Inferior parietal cortex (tissue), 1 donor: ENCODE measurements at regions not wholly inside any gene's neighbourhood (a gene's known extent, or its start where the extent isn't known, plus 50 kb on each side); places are given as distances from the start of the nearest gene placed in this dataset.
"Not testable (repeated sequence)": the region's sequence is repeated elsewhere in the genome, so short reads cannot be mapped to it uniquely, and the experiment has no call there.

ENCODE experiments used
- DNase-seq: peaks from one replicate; pipeline ENCODE4 v3.0.0-alpha.2; 2016; ENCODE audit errors: extremely low spot score

DNA sequence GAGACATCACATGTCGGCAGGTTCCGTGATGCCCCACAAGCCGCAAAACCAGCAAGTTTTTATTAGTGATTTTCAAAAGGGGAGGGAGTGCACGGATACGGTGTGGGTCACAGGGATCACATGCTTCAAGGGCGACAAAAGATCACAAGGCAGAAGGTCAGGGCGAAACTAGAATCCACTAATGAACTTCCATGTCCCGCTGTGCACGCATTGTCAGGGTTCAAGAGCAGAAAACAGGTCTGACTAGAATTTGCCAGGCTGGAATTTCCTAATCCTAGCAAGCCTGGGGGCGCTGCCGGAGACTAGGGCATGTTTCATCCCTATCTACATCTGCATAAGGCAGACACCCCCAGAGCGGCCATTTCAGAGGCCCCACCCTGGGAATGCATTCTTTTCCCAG, 225.2 kb downstream of the NPHP4 start:
- not testable (repeated sequence) for DNase-seq

DNA sequence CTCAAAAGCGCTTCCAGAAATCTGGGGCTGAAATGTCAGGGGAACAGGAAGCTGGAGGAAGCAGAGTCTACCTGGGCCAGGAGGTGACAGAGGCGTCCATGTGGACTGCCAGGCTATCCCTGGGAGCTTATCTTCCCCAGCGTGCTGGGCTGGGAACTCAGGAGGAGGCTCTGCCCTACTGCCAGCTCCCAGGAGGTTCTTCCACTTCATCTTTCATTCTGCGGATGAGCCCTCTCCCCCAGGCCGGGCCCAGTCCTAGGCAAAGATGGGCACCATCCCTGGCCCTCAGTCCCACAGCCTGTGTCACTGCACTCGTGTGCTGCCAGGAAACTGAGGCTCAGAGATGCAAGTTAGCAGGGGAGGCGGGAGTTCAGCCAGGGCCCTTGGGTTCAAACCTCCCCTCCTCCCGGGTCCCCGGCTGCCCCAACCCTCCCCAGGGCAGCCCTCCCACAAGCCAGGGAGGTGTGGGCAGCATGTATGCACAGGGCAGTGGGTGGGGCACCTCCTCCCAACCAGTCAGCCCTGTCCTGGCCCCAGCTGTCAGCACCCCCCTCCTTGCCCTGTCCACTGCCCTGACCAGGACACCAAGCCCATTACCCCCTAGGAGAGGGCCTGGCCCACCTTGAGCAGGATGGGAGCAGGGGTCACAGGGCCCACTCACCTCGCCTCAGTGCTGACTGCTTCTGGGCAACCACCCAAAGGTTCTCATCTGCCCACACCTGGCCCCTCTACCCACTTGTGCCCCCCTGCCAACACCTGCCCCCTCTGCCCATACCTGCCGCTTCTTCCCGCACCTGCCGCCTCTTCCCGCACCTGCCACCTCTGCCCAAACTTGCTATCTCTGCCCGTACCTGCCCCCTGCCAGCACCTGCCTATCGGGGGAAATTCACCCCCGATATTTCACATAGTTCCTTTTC, 226.0 kb downstream of the NPHP4 start:
- DNase-seq, result no peak

DNA sequence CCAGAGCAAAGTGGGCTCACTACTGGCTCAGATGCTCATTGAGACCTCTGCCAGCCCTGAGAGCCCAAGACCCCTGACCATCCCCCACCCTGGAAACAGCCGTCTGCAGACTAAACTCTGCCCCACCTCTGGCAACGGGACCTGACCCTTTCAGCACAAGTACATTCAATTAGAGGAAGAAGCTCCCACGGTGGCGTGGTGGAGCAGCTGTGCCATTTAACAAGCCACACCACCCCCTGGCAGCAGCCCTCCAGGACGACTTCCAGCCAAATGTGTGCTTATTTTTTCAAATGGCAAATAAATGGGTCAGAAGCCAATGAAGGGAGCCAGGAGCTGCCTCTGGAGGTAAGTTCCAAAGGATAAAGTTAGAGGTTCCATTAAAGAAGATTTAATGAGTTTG, 226.7 kb downstream of the NPHP4 start:
- no peak for DNase-seq

DNA sequence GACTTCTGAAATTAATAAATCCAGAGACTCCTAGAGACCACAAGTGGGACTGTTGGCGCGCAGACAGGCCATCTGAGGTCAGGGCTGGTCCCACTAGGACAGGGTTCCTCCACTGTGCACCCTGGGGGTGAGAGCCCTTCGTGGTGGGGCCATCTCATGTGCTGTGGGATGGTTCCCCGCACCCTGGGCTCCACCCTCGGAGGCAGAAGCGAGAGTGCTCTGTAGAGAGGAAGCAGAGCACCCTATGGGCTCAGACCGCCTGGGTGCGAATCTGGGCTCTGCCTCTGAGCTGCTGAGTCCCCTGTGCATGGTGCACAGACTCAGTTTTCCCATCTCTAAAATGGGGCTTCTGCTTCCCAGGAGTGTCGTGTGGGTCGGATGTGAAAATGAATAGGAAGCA, 227.3 kb downstream of the NPHP4 start:
- no peak for DNase-seq

DNA sequence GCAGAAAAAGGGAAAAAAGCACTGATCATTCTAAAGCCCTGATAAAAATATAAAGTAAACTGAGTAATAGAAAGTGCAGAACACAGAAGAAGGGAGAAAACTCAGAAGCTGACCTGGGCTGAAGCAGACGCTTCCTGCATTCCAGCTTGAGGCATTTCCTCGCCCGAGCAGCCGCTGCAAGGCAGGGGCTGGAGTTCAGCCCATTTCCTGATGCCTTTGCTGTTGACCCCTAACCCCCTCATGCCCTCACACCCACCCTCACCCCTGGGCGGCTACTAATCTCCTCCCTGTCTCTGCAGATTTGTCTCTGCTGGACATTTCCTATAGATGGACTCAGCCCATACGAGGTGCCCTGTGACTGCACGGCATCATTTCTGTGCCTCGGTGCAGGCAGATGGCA, 227.8 kb downstream of the NPHP4 start:
- no peak for DNase-seq

DNA sequence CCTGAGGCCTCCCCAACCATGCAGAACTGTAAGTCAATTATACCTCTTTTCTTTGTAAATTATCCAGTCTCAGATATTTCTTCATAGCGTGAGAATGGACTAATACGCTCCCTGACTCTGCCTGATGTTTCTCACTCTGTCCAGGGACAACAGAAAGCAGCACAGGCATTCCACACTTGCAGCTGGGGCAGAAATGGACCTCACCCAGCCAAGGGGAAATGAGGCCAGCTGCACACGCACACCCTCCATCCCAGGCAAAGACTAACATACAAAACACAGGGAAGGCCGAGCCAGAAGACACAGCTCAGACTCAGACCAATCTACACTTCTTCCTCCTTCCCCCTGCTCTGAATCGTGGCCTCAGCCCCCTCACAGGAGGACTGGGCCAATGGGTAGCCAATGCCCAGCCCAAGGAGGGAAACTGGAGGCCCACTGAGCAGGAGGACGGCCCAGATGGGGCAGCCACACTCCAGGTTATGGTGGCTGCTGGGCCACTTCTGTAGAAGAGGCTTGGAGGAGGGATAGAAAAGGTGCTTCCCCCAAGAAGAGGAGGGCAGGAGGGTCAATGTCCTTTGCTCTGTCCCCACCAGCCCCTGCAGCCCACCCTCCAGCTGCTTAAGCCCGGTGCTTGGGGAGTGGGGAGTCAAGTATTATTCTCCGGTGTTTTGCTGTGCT, 228.4 kb downstream of the NPHP4 start:
- no peak for DNase-seq

DNA sequence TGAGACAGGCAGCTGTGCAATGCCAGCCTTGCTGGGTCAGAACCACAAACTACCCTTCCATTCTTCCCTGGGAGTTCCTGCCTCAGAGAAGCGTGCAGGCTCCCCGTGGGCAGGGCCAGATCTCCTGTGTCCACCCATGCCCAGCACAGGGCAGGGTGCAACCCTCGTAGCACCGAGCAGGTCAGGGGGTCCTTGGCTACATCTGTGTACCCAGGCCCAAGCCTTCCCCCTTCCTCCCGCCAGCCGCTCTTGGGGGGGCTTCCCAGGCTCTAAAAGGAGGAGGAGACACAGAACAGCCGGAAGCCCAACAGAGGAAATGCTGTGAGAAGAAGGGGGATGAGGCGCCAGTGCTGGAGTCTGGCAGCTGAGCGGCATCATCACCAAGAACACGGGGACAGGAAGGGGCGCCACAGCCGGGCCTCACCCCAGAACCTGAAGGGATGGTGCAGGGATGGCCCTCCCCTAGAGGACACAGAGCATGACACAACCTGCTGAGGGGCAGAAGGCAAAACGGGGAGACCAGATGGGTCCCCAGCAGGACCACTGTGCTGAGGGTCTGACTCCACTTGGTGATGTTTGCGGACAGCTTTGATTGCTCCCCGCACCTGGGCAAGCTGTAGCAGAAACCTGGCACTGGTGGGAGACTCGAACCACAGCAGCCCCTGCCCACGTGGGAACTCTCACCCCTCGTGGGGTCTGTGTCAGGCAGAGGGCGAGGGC, 233.2 kb downstream of the NPHP4 start:
- DNase-seq, result no peak

DNA sequence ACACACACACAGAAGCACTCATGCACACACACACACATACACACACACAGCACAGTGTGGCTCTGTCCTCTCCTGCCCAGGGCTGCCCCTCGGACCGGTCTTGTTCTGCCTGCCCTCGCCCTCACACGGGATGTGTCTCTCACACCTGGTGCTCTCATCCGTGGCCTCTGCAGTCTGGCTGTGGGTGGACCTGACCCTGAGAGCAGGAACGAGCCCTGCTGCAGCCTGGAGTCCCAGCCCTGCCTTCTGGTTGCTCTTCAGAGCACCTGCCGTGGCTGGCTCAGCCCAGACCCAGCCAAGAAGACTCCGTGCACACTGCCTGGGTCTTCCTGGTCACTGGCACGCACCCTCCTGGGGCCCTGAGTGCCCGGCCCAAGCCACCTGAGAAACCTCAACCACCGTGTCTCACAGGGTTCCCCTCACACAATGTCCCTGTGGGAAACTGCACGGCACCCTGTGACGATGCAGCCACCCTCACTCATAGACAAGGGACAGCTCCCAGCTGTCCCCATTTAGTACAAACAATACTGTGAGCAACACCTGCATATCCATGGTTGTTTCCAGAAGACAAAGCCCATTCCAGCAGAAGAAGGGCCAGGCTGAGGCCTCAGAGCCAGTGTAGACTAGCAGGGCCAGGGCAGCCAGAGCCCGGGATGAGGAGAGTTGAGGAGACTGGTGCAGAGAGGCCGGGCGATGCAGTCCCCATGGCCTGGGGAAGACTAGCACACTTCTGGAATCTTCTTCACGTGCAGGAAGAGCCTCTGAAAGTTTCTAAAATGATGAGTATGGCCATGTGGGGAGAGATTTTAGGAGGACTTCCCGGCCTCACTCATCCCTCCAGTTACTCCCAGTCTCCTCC, 234.0 kb downstream of the NPHP4 start:
- no peak for DNase-seq

DNA sequence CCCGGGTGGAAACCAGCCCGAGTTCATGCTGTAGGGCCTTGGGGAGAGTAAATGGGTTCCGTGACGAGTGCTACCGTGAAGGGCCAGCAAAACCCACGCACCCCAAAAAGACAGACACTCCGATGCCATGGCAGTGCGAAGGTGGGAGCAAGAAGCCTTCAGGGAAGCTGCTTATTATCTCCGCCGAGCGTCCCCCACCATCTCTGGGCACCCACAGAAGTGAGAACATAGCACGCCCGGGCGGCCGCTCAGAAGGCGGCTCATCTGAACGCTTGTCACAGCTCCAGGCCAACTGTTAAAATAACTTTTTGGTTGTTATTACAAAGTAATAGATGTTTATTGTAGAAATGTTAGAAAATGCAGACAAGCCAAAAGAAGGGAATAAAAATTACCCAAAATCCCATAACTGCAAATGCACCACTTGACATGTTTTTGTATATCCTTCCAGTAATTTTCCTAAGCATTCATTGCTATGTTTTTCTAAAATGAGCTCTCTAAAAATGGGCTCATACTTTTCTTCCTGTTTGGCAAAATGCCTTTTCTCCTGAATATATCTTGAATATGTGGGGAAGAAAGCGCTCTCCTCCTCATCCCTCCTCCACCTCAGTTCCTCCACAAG, 234.9 kb downstream of the NPHP4 start:
- DNase-seq, result peak; percentile 56

DNA sequence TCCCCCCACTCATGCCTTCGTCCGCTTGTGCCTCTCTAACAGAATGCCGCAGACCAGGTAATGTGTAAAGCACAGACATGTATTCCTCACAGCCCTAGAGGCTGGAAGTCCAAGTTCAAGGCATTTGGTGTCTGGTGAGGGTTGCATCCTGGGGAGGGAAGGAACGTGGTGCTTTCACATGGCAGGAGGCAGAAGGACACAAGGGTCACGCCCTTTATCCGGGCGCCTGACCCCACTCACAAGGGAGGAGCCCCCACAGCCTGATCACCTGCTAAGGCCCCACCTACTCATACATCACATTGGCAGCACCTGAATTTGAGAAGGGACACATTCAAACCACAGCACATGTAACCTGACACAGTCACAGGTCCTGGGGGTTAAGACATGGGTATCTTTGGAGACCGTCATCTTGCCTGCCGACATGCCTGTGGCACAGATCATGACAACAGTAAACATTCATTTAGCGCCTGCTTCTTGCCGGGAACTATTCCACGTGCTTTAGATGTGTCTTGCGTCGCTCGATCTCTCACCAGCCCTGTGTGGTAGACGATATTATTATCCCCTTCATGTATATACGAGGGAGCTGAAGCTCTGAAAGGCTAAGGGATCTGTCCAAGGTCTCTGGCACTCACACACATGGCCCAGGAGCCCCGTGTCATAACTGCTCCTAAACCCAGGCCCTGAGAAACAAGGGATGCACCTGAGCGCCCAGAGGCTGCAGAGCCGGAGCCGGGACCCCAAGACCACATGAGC, 235.6 kb downstream of the NPHP4 start:
- no peak for DNase-seq

DNA sequence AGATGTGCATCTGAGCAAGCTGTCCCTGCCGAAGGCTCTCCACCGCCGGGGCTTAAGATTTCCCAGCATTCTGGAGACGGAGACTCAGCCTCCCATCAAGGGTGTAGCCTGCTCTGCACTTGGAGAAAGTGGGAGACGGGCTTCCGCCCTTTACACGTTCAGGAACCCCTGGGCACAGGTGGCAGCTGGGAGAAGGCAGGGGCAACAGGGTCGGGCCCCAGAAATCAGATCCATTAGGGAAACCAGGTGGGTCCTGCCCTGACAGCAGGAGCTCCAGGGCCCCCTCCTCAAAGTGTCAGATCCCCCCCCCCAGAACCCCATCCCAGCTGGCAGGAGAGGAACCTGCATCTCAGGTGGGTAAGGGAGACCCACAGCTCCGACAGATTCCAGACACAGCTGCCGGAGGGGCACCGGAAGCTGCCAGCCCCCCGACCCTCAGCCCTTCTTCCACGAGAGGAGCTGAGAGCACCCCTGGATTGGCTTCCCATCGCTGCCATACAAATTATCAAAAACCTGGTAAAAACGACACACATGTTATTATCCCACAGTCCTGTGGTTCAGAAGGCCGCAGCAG, 236.6 kb downstream of the NPHP4 start:
- DNase-seq, result no peak

DNA sequence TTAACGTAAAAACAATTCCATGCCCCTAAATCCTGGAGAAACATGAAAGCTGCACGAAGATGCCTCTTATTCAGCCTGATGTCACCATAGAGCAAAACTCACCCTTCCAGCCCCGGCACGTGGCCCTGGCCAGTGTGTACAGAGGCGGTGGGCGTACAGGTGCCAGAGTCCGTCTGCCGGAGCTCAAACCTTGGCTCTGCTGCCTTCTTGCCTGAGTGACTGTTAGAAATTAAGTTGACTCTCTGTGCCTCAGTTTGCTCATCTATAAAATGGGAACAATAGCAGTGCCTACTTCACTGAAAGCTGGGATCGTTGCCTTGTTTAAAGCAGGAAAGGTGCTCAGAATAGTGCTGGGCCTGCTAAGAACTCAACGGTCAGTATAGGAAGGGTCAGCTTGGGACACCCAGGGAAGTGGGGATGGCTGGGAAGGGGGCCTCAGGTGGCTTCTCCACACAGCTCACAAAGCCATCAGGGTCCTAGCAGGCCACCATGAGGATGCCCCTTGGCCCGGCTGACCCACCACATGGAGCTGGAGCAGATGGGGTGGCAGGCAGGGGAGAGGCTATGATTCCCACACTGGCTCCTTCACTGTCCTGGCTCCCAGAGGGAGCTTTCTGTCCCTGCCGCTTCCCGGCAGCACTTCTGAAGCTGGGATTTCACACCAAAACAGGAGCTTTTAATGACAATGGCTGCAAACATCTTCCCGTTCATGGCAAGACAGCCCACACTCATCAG, 237.2 kb downstream of the NPHP4 start:
- DNase-seq, result no peak

DNA sequence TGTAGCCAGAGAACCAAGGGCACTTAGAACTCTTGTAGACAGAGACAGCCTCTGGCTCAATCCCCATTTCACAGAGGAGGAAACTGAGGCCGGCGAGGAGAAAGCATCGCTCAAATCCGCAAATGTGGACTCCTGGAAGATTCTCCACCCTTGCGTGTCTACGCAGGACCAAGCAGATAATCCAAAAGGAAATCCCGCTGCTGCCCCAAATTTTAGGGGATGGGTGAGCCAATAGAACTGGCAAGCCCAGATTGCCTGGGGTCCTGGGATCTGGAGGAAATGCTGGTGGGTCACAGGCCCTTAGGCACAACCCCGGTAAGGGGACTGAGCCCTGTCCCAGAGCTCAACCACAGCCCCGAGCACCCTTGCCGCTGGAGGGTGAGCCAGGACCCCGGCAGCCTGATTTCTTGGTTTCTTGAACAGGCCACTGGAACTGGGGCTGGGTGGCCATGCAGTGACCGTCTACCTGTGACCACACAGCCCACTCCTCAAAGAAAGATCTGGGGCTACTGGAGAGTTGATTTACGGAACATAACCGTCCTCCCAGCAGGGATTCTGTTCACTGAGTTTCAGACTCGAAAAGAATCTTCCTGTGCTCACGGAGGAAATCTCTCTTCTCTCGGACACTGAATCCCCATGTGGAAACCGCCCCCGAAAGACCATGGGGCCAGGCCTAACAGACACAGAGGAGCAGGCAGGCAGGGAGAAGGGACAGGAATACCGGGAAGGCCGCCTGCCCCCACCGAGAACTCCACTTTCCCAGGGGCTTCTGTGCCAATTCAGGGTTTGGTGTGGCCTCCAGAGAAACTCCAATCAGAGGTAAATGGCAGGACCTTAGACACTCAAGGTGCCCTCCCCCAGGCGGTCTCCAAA, 238.4 kb downstream of the NPHP4 start:
- DNase-seq, result no peak

DNA sequence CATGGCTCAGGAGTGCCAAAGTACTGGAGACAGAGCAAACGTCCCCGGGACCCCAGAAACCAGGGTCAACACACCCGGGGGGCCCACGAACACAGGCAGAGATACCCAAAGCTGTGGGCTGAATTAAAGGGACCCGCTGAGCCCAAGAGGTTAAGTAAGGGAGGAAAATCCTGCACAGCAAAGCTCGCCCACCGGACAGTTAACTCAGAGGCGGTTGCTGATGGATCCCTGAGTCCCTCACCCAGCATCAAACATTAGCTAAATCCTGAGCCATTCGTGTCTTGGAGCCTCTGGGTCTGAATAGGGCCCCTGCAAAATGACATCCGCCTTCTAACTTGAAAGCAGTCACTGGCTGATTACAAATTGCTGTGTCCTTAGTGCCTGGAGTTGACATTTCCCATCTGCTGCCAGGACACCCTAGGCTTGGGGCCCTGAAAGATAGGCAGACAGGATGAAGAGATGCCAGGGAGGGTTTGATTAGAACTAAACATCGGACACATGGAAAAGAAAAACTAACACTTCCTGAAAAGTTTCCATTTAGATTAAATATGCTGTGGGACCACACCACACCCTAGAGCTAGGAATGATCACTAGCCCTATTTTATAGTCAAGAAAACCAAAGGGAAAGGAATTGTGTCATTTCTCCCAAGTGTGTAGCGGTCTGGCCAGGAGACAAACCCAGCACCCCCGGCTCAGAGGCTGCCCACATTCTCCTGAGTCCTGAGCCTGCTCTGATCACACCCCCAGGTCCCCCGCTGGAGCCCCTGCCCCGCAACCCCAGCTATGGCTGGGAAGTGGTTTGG, 239.3 kb downstream of the NPHP4 start:
- no peak for DNase-seq

DNA sequence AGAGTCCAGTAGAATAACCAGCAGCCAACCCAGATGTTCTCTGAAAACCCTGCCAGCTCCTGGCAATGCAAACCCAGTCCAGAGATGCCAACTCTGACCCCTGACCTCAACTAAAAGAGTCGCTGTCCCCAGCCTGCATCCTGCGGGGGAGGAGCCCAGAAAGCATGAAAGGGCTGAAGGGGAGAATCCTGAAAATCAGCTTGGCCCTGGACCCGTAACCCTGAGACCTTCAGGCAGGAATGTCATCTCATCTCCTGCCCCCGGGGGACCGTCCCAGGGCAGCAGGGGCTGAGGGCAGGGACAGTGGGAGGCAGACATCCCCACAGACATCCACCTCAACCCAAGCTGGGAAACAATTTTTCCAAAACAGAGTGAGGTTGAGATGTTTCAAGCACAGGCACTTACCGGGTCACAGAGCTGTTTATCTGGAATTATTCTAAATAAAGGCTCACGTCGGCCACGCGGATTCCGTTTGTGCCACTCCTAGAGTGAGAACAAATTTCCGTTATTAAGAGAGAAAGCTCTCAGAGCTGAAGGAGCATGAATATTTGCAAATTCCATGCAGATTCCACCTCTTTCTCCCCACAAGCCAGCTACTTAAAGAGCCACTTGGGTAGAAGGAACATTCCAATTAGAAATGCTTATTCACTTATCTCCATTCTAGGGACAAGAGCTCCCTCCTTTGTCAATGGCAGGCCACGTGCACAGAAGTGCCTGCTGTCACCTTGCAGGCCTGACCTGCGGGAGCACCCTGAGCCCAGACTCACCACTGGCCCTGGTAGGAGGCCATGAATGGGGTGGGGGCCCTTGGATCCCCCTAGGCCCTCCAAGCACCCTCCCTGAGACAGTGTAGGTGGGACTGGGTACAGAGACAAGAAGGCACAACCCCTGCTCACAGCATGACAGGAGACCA, 240.1 kb downstream of the NPHP4 start:
- DNase-seq, result peak; percentile 16

DNA sequence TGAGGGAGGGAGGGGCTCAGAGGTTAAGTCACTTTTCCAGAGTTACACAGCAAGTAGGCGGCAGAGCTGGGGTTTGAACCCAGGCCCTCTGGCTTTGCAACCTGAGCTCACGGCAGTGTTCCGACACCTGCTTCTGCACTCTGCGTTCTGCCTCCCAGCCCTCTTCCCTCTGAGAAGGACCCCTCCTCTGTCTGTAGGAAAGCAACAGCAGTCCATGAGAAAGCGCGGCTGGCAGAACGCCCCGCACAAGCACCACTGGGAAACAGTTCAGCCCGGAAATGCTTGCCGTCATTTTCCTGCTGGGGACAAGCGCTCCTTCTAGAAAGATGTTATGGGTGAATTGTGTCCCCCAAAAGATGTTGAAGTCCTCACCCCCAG, 241.1 kb downstream of the NPHP4 start:
- no peak for DNase-seq
